Adrenal gland (tissue), 5 donors: ENCODE measurements at regions not wholly inside any gene's neighbourhood (a gene's known extent, or its start where the extent isn't known, plus 50 kb on each side); places are given as distances from the start of the nearest gene placed in this dataset.

Experiments
- POLR2A ChIP-seq, 2 donors: fragments of 450-650 bp; IDR thresholded peaks; one replicate each; pipeline ENCODE4 v1.6.1; 2017; ENCODE audit warnings: antibody characterized with exemption in 2 of 2, mild to moderate bottlenecking in 2 of 2, moderate library complexity in 1 of 2
- TF ChIP-seq, protein P1 (sequence below), 6 experiments: fragments of 450-650 bp in 4 of 6; fragments of 200-600 bp in 2 of 6; sonication (generic) in 1 of 6; IDR thresholded peaks; 1 replicate in 5 of 6; 2 replicates in 1 of 6; pipeline versions ENCODE4 v1.5.1 to v1.8.0; 2016 to 2021; ENCODE audit warnings: antibody characterized with exemption in 6 of 6, mild to moderate bottlenecking in 2 of 6, moderate library complexity in 1 of 6
- donor health status: DM: no; HTN: no; CAD: no.

- TF ChIP-seq, protein P1, sequence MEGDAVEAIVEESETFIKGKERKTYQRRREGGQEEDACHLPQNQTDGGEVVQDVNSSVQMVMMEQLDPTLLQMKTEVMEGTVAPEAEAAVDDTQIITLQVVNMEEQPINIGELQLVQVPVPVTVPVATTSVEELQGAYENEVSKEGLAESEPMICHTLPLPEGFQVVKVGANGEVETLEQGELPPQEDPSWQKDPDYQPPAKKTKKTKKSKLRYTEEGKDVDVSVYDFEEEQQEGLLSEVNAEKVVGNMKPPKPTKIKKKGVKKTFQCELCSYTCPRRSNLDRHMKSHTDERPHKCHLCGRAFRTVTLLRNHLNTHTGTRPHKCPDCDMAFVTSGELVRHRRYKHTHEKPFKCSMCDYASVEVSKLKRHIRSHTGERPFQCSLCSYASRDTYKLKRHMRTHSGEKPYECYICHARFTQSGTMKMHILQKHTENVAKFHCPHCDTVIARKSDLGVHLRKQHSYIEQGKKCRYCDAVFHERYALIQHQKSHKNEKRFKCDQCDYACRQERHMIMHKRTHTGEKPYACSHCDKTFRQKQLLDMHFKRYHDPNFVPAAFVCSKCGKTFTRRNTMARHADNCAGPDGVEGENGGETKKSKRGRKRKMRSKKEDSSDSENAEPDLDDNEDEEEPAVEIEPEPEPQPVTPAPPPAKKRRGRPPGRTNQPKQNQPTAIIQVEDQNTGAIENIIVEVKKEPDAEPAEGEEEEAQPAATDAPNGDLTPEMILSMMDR (IDR thresholded peaks at IDR 0.05): no peak
- no peak for TF ChIP-seq POLR2A (IDR thresholded peaks at IDR 0.05)
Observed at GRCh38 chr6:166813461-166813860, 142.9 kb downstream of the RNASET2 start.
